HG03432 (cell line): ENCODE measurements at regions not wholly inside any gene's neighbourhood (a gene's known extent, or its start where the extent isn't known, plus 50 kb on each side); places are given as distances from the start of the nearest gene placed in this dataset.

Experiments used
- ATAC-seq: cut with Tn5 transposase; IDR thresholded peaks from one replicate; pipeline ENCODE4 v1.9.1; 2021; ENCODE audit warnings: mild to moderate bottlenecking, moderate library complexity; ENCODE audit not compliant: unreplicated experiment

GRCh38 chr3:117165601-117166051 lies 456.0 kb downstream of the TUSC7 start:
- no peak for ATAC-seq

- ATAC-seq: no peak
Measured at GRCh38 chr3:117168896-117169295, 459.3 kb downstream of the TUSC7 start.

- no peak for ATAC-seq
Measured at GRCh38 chr3:117170094-117170493, 460.5 kb downstream of the TUSC7 start.

- ATAC-seq: no peak
Measured at GRCh38 chr3:117171124-117171523, 461.5 kb downstream of the TUSC7 start.

GRCh38 chr3:117172426-117172825 lies 462.8 kb downstream of the TUSC7 start:
- no peak for ATAC-seq

GRCh38 chr3:117181222-117181621 lies 471.6 kb downstream of the TUSC7 start:
- ATAC-seq: no peak

GRCh38 chr3:117184574-117184973 lies 475.0 kb downstream of the TUSC7 start:
- ATAC-seq: no peak

- ATAC-seq: peak; percentile 54
Measured at GRCh38 chr3:117191245-117191644, 481.7 kb downstream of the TUSC7 start.

- ATAC-seq: peak; percentile 63
Measured at GRCh38 chr3:117192888-117193287, 483.3 kb downstream of the TUSC7 start.

- no peak for ATAC-seq
Measured at GRCh38 chr3:117193390-117193789, 483.8 kb downstream of the TUSC7 start.

GRCh38 chr3:117195034-117195433 lies 485.5 kb downstream of the TUSC7 start:
- no peak for ATAC-seq

- no peak for ATAC-seq
Measured at GRCh38 chr3:117200962-117201361, 491.4 kb downstream of the TUSC7 start.

GRCh38 chr3:117201901-117202774 lies 492.6 kb downstream of the TUSC7 start:
- no peak for ATAC-seq

- peak; percentile 69 for ATAC-seq
Measured at GRCh38 chr3:117217355-117217754, 507.8 kb downstream of the TUSC7 start.

GRCh38 chr3:117217760-117218316 lies 508.3 kb downstream of the TUSC7 start:
- no peak for ATAC-seq

GRCh38 chr3:117218641-117219048 lies 509.1 kb downstream of the TUSC7 start:
- ATAC-seq: no peak

GRCh38 chr3:117219296-117219695 lies 509.7 kb downstream of the TUSC7 start:
- ATAC-seq: no peak

- ATAC-seq: peak; percentile 63
Measured at GRCh38 chr3:117226932-117227331, 517.4 kb downstream of the TUSC7 start.

- no peak for ATAC-seq
Measured at GRCh38 chr3:117228466-117228865, 518.9 kb downstream of the TUSC7 start.

- no peak for ATAC-seq
Measured at GRCh38 chr3:117230924-117231323, 521.3 kb downstream of the TUSC7 start.

GRCh38 chr3:117234331-117234730 lies 524.8 kb downstream of the TUSC7 start:
- ATAC-seq: no peak

GRCh38 chr3:117235304-117235703 lies 525.7 kb downstream of the TUSC7 start:
- ATAC-seq: no peak
